ENCODE measurements at regions not wholly inside any gene's neighbourhood (a gene's known extent, or its start where the extent isn't known, plus 50 kb on each side); places are given as distances from the start of the nearest gene placed in this dataset.

GRCh38 chr11:122285070-122285988 is 169.3 kb upstream of the BLID start:
- TF ChIP-seq POLR2A (IDR thresholded peaks at IDR 0.05) (no peak), CTCF (IDR thresholded peaks at IDR 0.05) (no peak)

Data from testis (tissue), 2 donors.